Transverse colon (tissue), 4 donors: ENCODE measurements at regions not wholly inside any gene's neighbourhood (a gene's known extent, or its start where the extent isn't known, plus 50 kb on each side); places are given as distances from the start of the nearest gene placed in this dataset.

Experiments used
- CTCF ChIP-seq, 5 experiments: fragments of 200-600 bp in 3 of 5; fragments of 450-650 bp in 2 of 5; sonication (generic) in 3 of 5; IDR thresholded peaks; 1 replicate in 2 of 5; 2 replicates in 3 of 5; pipeline ENCODE4 v1.5.1; 2016 to 2017; ENCODE audit warnings: antibody characterized with exemption in 5 of 5, inconsistent platforms in 3 of 5, mild to moderate bottlenecking in 2 of 5, moderate library complexity in 1 of 5
- POLR2AphosphoS5 ChIP-seq, 3 donors: sonication (generic); formaldehyde crosslinking; IDR thresholded peaks; one replicate each; pipeline ENCODE4 v1.6.1; 2016; ENCODE audit warnings: antibody characterized with exemption in 3 of 3

- TF ChIP-seq CTCF (IDR thresholded peaks at IDR 0.05) (no peak), POLR2AphosphoS5 (IDR thresholded peaks at IDR 0.05) (no peak)
Observed at GRCh38 chr6:21300439-21300838, 293.1 kb upstream of the SOX4 start.
